ENCODE measurements at regions not wholly inside any gene's neighbourhood (a gene's known extent, or its start where the extent isn't known, plus 50 kb on each side); places are given as distances from the start of the nearest gene placed in this dataset.

DNA sequence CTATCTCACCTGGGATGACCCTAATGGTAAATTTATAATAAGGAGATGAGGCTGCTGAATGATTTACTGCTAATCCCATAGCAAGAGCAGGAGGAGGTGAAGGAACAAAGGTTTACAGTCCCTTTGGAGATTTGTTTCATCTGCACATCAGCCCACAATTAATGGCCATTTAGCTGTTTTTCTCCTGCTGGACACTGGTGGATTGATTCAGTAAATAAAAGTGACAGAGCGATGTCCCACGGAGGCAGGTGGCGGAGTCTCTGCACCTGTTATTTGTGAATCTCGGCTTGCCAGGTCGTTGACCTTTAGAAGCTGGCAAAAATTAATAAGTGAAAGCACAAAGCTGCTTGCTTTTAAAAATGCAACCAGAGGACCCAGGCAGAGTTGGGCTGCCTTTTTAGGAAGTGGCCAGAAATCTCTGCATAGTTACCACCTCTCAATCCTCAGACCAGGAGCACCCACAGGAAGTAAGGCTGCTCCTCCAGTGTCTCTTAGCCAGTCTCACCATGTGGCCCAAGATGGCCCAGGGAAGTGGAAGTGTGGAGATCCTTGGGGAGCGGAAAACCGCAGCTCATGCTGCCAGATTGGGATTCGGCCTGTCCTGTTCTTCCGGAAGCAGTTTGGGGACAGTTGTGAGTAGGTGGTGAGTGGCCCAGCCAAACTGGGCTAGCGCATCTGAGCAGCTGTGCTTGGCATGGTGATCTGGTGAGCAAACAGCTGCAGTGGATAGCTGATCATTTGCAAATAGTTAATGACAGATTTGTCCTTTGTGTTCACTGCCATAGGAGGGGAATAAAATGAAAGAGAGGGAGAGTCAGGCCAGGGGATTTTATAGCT is 1005.7 kb upstream of the PIK3C3 start:
- DNase-seq (ENCODE audit: low spot score), result no peak

DNA sequence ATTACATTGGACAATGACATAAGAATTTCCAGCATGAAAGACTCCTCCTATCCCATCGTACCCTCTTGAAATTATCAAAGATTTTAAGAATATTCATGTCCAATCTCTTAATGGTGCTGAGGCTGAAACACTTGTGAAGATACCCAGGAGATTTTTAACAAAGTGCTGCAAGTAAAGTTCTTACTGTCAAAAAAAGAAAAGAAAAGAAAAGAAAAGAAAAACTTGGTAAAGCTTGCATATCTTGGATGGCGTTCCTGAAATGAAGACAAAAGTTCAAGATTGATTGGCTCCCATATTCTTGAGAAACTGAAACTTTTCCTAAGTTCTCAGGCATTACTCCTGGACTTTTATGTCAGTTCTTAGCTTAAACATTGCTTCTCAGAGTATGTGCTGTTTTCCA is 1010.5 kb upstream of the PIK3C3 start:
- no peak for DNase-seq (ENCODE audit: low spot score)

DNA sequence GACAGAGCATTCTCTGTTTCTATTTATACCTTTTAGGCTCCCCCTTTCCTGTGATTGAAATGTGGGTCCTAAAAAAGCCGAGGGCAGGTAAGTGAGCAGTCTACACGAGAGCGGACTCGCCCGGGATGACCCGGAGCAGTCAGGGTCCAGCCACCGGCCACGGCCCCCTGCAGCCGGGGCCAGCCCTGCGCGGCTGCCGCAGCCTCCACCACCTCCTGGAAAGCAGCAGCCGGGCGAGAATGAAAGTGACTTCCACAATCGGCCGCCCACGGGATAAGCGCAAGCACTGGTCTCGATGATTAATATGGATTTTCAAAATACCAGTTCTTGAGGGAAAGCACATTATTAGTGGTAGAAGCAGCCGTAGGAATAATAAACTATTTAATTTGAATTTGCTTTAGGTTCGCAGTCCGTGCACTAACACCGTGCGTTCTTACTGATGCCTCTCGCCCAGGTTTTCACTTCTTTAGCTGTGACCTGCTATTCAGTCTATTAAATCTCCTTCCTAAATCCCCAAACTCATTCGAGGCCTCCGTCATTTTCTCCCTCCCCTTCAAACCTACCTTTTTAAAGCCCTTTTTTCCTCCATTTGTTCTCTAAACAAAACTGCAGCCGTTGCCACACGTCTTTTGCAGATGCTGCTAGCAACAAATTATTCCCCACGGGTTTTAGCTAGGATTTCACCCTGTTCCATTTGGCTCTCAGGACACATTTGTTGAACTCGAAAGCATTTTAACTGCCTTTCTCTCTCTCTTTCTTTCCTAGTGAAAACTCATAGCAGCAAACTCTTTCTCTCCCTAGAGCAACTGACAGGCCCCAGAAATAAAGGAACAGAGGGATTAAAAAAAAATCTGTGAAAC is 1015.1 kb upstream of the PIK3C3 start:
- DNase-seq (ENCODE audit: low spot score), result no peak

DNA sequence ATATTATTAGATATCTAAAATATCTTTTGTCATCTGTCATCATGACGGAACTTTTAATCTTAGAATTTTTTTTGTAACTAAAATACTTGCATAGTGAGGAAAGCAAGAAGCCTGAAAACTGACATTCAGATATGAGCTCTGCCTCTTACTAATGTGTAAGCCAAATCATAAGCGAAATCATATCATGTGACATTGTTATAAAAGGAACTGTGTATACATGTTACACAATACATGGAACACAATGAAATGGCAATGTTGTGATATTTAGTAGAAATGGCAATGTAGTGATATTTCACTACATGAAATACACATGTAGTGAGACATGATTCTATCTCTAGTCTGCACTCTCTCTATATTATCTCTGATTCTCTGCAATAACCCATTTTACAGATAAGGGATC is 1016.4 kb upstream of the PIK3C3 start:
- DNase-seq (ENCODE audit: low spot score), result no peak

DNA sequence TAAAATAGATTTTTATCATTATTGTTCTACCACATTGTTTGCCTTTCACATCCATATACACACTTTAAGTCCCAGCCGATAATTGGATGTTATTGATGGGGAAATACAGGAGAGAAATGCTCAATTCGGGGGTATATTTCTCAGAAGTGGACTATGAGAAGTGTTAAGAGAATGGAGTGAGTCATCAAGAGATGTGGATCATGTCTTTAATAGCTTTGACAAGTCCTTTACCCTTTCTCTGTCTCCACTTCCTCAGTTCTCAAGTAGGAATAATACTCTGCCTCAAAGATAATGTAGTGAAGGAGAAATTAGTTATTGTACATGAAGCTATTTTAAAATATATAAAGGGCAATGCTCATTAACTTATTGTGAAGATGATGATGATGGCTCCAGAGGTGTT is 1017.6 kb upstream of the PIK3C3 start:
- DNase-seq (ENCODE audit: low spot score), result no peak

DNA sequence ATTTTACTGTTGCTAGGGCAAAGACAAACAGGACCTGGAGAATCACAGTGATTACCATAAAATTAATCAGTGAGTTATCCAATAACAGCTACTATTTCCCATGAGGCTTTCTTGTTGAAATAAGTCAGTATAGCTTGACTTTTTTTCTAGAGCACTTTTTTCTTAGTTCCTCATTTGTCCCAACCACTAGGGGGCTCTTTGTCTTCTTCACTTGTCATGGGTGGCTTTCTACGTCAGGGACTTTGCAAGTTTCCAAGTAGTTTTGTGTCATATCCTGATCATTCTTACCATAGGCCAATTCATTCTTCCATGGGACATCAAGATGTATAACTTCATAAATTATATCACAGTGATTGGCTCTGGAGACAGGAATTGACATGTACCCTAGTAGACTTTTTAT is 1019.6 kb upstream of the PIK3C3 start:
- DNase-seq (ENCODE audit: low spot score), result peak; percentile 5

DNA sequence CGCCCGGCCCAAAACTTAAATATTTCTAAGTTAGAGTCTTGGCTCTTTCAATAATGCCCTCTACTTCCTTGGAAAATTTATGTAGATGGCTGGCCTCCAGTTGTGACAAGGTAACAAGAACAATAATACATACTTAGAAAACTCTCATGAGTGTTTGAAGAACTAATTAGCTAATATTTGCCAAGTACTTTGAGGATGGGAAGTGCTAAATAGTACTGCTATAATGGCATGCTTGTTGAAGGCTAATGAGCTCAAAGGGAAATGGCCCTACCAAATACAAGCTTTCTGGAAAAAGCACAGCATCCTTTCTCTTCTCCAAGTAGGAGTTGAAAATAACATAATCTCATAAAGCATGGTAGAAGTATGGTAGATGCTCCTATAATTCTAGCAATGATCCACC is 1022.2 kb upstream of the PIK3C3 start:
- DNase-seq (ENCODE audit: low spot score), result no peak

DNA sequence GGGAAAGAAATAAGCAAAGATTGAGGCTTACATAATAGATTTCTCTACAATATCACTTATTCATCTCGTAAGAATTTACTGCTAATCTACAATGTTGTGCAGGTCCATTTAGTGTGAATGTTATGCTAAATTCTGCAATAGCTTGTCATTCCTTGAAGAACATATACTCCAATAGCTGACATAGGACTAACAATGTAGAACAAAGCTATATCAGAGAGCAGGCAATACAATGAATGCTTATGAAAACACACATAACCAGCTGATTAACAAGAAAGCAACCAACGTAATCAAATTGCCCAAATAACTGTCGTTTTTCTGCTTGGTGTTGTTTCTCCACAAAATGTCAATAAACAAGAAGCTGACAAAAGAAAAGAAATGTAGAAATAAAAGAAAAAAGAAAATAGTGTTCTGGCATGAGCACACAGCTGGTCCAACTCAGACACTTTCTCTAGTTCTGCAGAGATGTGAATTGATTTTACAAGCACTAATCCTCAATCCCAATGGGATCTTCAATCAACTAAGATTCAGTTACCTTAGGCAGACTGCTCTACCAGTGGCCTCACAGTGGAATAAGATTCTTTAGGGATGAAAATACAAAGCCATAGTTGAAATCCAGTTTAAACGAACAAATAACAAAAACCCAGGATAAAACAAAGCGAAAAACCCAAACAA is 1024.7 kb upstream of the PIK3C3 start:
- no peak for DNase-seq (ENCODE audit: low spot score)

DNA sequence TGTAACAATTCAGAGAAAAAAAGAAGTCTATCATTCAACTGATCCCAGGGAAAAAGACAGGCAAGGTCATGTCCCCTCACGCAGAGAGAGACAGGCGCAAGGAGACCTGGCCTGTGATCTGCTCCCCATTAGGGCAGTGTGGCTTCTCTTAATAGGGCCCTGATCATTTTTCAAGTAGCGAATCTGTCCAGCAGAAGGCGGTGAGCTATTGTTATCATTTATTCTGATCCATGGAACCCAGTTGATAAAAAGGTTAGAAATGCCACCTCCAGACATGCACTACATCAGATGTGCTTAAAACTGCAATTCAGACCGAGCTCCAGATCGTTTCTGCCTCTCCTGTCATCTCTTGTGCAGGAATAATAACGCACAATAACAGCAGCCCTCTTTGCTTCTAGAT is 1025.6 kb upstream of the PIK3C3 start:
- DNase-seq (ENCODE audit: low spot score), result no peak

DNA sequence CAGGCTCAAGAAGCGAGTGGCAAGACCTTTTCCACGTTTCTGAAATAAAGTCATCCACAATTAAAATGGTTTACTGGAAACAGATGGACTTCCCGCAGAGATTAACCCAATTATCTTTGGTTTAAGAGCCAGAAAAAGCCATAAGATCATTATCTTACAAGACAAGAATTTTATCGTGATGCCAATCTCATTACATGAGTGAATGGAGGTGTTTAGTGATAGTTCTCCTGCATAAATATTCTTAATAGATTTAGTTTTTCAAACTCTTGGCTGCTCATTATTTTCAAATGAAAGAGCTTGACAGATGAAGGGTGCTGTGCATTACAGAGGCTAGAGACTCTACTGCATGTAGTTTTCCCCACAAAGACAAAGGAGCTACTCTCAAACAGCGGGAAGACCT is 1028.4 kb upstream of the PIK3C3 start:
- DNase-seq (ENCODE audit: low spot score), result no peak

DNA sequence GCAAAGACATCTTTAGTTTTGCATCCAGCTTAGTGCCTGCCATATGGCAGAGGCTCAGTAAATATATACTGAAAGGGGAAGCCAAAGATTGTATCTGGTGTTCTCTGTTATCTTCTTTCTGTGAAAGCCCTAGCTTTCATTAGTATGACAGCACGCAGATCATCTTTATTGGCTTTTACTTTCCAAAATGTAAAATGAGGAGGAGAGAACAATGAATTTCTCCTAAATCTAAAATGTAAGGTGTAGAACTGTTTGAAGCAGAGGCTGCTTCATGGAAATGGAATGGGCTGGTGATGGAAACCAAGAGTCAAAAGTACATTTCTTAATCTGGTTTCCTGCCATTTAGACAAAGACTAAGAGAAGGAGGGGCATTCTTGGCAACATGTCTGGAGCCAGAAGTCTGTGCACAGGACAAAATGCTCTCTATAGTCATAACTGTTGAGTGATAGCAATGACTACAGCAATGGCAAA is 1029.9 kb upstream of the PIK3C3 start:
- DNase-seq (ENCODE audit: low spot score), result no peak

DNA sequence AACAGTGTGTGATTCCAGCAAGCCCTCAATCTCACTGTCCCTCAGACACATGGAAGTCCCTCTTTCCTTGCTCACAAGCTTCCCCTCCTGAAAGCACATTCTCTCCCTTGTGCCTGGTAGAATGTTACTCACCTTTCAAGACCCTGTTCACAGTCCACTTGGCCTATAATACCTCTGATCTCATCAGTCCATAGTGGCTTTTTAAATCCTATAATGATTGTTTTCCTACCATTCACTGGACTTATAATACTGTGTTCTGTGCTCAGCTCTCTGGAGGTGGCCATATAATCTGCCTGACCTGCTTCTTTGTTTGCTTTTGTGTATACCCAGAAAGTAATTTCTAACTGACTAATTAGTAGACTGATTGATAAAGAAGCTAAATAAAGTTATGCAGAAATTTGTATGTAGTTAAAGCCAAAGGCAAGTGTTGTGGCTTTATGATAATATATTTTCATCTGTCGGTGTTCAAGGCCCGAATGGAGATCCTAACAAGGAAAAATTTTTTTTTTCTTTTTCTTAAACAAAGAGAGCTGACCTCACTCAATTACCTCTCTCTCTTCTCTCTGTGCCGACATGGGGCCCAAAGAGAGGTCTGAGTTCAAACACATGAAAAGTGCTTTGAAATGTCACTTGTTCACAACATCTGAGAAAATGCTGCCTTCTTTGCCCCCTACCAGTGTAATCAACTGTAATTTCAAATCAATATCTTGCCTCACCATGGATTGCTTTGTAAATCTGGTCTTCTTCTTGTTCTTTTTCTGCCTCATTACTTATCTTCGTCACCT is 1033.0 kb upstream of the PIK3C3 start:
- DNase-seq (ENCODE audit: low spot score), result no peak

DNA sequence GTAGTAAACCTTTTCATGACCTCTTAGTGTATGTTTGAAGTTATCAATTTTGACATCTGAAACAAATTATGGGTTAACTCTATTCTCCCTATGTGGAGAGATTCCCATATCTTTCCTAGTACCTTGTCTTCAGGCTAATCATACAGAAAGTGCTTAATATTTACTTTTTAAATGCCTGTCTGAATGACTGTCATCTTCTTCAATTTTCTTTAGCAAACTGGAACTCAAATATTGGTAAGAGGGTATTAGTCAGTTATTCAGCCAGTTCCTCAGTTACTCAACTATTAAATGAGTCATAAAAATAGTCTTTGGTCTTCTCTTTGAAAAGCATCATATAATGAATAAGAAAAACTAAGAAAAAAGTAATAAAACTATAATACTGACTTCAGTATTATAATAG is 1038.0 kb upstream of the PIK3C3 start:
- no peak for DNase-seq (ENCODE audit: low spot score)

DNA sequence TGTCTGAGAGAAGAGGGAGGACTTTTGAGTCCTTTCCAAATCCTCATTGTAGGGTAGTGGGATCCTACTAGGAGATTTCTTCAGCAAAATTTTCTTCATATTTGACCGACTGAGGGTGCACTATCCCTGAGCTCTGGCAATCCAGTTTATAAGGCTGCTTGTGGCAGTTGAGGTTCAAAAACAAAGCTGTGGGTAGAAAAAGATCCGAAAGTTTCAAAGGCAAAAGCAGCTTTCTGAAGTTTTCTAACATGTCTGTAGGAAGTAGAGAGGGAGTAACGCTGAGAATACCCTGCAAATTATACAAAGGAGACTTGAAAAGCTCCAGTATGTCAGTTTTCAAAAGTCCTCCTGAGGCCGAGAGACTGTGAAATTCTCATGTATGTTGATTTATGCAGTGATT is 1039.3 kb upstream of the PIK3C3 start:
- no peak for DNase-seq (ENCODE audit: low spot score)

DNA sequence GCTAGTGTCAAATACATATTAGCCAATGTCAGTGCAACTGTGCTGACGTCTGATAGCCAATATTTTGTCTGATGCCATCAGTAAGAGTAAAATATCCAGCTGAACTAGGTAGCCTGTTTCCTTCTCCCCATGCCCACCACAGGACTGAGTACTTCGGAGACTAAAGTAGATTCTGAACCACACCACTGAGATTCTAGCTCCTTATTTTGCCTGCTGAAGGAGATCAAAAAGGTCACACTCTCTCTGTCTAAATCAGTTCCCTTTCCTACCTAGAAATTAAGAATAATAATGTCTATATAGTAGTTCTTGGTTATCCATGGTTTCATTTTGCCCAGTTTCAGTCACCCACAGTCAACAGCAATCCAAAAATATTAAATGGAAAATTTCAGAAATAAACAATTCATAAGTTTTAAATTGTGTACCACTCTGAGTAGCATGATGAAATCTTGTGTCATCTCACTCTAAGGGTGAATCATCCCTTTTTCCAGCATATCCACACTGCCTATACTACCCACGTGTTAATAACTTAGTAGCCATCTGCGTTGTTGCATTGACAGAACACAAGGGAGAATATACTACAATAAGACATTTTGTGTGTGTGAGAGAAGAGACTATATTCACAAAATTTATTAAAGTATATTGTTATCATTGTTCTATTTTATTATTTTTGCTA is 1043.3 kb upstream of the PIK3C3 start:
- DNase-seq (ENCODE audit: low spot score), result peak; percentile 7

DNA sequence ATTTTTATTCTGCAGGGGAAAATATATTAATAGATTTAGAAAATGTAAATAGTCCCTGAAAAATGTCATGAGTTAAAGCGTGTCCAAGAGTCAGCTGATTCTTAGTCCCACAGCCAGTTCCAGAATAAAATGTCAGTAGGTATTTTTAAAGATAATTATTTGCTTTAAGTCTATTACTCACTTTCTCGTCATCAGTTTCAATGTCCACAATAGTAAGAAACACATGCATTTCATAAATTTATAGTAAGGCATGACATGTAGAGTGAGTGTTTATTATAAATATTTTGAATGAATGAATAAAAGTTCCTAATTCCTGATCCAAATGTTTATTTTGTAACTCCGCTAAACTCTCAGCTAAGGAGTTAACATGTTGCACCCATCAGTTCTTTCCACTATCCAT is 1044.0 kb upstream of the PIK3C3 start:
- no peak for DNase-seq (ENCODE audit: low spot score)

DNA sequence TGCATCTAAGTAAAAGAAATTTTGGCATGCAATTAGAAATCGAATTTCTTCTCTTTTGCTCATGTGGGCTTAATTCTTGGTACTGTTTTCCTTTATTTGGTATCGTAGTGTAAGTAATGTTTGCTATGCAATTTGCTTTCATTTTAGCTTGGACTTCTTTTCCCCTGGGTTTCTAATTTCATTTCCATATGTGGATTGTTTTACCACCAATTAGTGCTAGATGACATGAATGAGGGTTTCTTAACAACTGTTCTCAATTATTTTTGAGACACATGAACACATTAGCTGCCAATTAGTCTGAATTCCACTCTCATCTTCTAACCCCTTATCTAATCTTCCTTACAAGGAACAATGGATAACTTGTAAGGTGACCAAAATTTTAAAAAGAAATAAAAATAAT is 1047.2 kb upstream of the PIK3C3 start:
- DNase-seq (ENCODE audit: low spot score), result no peak

DNA sequence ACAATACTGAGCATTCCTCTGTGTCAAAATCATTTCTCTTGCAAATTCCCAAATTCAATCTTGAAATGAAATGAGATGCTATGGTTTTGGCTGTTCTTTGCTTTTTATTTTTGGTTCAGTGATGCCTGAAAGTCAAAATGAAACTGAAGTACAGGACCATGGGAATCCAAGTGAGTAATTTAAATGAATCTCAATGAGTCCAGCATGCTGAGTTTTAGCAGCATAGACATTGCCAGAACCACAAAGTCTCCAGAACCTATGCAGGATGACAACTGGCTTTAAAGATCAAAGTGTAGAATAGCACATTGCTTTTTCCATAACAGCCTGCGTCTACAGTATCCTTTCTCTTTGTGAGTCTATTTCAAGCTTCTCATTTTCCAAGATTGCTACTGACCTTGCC is 1050.7 kb upstream of the PIK3C3 start:
- DNase-seq (ENCODE audit: low spot score), result no peak

DNA sequence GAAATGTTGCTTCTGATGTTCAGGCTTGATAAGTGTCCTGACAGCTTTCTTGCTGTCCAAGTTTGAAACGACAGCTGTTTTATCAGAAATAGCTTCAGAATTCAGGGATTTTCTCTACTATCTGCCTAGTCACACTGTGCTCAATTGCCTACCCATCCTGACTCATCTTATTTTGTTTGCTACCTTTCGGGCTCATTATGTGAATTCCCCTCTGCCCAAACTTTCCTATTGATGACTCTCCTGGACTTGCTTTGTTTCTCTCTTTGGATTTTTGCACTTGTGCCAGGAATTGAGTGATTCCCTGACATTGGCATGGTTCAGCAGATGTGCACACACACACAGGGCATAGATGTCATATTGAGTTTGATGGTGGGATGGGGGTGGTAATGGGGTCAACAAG is 1052.6 kb upstream of the PIK3C3 start:
- no peak for DNase-seq (ENCODE audit: low spot score)

DNA sequence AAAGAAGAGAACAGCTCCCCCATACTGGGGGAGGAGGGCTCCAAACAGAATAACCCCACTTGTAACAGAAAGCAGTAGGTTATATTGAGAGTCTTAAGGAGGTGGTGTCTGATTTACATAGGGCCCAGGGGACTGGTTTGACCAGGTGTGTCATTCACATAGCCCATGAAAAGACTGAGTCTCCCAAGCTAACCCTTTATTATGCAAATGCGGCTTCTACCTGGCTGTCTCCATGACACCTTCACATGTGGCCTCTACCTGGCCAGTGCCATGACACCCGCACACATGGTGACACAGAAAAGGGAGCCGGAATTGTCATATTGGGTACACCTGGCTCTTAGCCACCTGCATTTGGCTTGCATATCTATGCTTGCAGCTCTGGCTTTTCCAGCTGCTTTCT is 1057.2 kb upstream of the PIK3C3 start:
- no peak for DNase-seq (ENCODE audit: low spot score)

DNA sequence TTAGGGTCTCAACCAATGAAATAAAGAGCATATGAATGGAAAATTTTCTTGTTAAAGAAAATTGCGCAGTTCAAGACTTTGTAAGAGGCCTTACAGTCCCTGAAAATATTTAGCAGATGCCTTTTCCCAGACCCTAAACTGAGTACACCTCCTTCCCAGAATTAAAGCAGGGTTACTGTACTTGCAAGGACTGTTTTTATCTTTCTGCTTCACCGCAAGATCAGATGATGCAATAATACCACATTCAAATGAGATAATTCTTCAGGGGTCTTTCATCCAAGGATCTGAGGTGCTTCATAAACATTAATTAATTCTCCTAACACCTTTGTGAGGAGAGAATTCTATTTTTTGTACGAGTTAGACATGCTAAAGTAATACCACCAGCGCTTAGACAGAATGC is 1071.8 kb upstream of the PIK3C3 start:
- DNase-seq (ENCODE audit: low spot score), result no peak
